ENCODE measurements at regions not wholly inside any gene's neighbourhood (a gene's known extent, or its start where the extent isn't known, plus 50 kb on each side); places are given as distances from the start of the nearest gene placed in this dataset.
A peak's percentile ranks its signal among the peaks of the same experiment; 100 is the strongest.

- no peak for DNase-seq (ENCODE audit: low read depth, low spot score)
- in situ Hi-C loops (cut with HindIII; ENCODE audit: low sequenced_read_pairs) = no loop called here
- no peak for TF ChIP-seq CTCF (IDR thresholded peaks at IDR 0.05; ENCODE audit: low read depth, low read length)
- no peak overlapping the region for H3K4me3 ChIP-seq (ENCODE audit: low read depth, low read length)
Observed at GRCh38 chr2:30365201-30365600, 81.8 kb upstream of the LCLAT1 start.

DNA sequence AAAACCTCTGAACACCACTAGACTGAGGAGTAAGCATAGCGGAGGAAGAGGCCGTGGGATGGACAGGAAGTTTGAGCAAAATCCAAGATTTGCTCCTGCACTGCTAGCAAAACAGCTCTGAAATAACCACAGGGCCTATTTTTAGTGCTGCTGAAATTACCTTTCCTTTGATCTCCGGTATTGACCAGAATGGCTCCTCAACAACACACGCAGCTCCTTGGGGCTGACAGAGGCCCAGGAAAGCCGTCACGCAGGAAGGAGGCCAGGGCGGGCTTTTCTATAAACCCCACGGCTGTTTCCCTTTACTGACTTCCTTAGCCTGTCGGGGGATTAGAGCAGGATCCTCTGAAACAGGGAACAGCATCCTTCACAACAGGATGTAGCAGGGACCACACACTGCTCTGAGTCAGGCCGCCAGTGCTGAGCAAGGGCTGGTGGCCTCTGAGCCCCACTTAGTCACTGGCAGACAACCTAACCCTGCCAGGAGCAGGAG is 80.8 kb upstream of the LCLAT1 start:
- TF ChIP-seq CTCF (IDR thresholded peaks at IDR 0.05; ENCODE audit: low read depth, low read length) = no peak
- in situ Hi-C loops (cut with HindIII; ENCODE audit: low sequenced_read_pairs) = no loop called here
- DNase-seq (ENCODE audit: low read depth, low spot score) = peak; percentile 29
- H3K4me3 ChIP-seq (ENCODE audit: low read depth, low read length) = no peak overlapping the region

- H3K4me3 ChIP-seq (ENCODE audit: low read depth, low read length) = no peak overlapping the region
- peak; percentile 36 for DNase-seq (ENCODE audit: low read depth, low spot score)
- TF ChIP-seq CTCF (IDR thresholded peaks at IDR 0.05; ENCODE audit: low read depth, low read length) = no peak
- in situ Hi-C loops (cut with HindIII; ENCODE audit: low sequenced_read_pairs) = no loop called here
Observed at GRCh38 chr2:30367232-30368070, 79.6 kb upstream of the LCLAT1 start.

DNA sequence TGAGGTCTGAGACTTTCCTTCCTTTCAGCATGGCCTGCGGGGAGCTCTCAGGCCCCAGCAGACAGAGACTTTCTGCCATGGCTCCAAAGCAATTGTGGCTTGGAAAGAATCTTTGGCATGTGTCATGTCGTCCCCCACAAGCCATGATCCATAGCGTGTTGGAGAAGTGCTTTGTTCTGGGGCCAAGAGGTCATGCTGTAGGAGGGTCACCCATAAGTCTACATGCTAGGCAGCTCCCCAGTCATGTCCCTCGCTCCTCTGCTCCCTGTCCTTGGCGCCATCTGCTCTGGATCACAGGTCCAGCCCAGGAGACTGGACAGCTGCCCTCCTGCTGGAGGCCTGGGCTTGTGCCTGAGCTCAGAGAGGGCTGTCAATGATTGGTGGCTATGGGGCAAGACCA is 78.8 kb upstream of the LCLAT1 start:
- in situ Hi-C loops (cut with HindIII; ENCODE audit: low sequenced_read_pairs) = no loop called here
- peak; percentile 71 for DNase-seq (ENCODE audit: low read depth, low spot score)
- H3K4me3 ChIP-seq (ENCODE audit: low read depth, low read length) = no peak overlapping the region
- no peak for TF ChIP-seq CTCF (IDR thresholded peaks at IDR 0.05; ENCODE audit: low read depth, low read length)

- TF ChIP-seq CTCF (IDR thresholded peaks at IDR 0.05; ENCODE audit: low read depth, low read length) = no peak
- in situ Hi-C loops (cut with HindIII; ENCODE audit: low sequenced_read_pairs) = no loop called here
- H3K4me3 ChIP-seq (ENCODE audit: low read depth, low read length) = no peak overlapping the region
- DNase-seq (ENCODE audit: low read depth, low spot score) = no peak
Observed at GRCh38 chr2:30371028-30371689, 75.9 kb upstream of the LCLAT1 start.

DNA sequence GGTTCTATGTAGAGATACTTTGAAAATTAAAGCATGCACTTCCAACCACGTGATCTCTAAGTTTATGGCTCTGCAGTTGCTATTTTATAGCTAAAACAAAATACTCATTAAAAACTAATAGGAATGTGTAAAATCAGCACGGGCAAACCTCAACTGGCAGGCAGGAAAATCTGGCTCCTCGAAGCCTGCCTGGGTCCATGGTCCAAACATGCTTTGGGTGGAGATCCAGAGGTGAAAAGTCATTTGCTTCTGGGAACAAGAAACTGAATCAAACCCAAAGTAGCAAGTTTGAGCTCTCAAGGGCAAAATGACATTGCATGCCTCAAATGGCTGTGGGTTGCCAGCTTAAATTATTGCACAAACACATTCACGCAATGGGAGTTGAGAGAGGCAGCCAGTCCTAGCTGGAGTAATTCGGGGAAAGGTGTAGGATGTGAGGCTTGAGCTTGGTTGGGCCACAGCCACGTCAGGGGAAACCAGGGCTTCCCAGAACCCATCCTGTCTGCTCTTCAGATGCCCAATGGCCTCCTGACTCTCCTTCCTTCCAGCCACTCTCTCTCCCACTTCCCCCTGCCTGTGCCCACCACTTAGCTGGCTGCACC is 75.2 kb upstream of the LCLAT1 start:
- no peak overlapping the region for H3K4me3 ChIP-seq (ENCODE audit: low read depth, low read length)
- no peak for TF ChIP-seq CTCF (IDR thresholded peaks at IDR 0.05; ENCODE audit: low read depth, low read length)
- in situ Hi-C loops (cut with HindIII; ENCODE audit: low sequenced_read_pairs) = no loop called here
- DNase-seq (ENCODE audit: low read depth, low spot score) = no peak

All from astrocyte of the spinal cord (primary cell).